Retinal pigment epithelial cell (primary cell): ENCODE measurements at regions not wholly inside any gene's neighbourhood (a gene's known extent, or its start where the extent isn't known, plus 50 kb on each side); places are given as distances from the start of the nearest gene placed in this dataset.

ENCODE experiments used
- DNase-seq: peaks from one replicate; pipeline ENCODE4 v3.0.0-alpha.2; 2010; ENCODE audit warnings: low read depth
- H3K4me3 ChIP-seq: 2 replicates; pipeline ENCODE4 v1.5.1; 2011; ENCODE audit warnings: mild to moderate bottlenecking, low read length, control low read depth, moderate library complexity
- CTCF ChIP-seq: conservative IDR thresholded peaks from 2 replicates; pipeline ENCODE4 v1.5.1; 2011; ENCODE audit warnings: low read depth, low read length, control low read depth, inconsistent platforms

GRCh38 chr9:118306801-118307200, 602.6 kb downstream of the TLR4 start:
- TF ChIP-seq CTCF: no peak
- no peak overlapping the region for H3K4me3 ChIP-seq
- DNase-seq: no peak

DNA sequence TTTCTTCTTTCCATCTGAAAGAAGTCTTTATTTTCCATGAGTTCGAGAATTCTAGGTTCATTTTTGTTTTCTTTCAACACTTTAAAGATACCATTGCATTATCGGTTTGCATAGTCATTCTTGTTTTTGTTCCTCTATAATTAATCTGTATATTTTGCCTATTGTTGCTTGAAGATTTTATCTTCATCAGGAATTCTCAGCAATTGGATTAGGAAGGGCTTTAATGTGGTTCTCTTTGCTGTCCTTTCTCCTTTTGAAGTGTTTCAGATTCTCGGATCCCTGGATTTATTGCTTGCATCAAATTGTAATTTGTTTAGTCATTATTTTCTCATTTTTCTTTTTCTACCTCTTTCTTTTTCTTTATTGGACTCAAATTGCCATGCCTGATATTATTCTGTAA, 609.8 kb downstream of the TLR4 start:
- H3K4me3 ChIP-seq: no peak overlapping the region
- TF ChIP-seq CTCF: no peak
- DNase-seq: no peak

- H3K4me3 ChIP-seq: no peak overlapping the region
- TF ChIP-seq CTCF: no peak
- no peak for DNase-seq
These were observed 612.7 kb downstream of the TLR4 start for GRCh38 chr9:118316831-118317343.

DNA sequence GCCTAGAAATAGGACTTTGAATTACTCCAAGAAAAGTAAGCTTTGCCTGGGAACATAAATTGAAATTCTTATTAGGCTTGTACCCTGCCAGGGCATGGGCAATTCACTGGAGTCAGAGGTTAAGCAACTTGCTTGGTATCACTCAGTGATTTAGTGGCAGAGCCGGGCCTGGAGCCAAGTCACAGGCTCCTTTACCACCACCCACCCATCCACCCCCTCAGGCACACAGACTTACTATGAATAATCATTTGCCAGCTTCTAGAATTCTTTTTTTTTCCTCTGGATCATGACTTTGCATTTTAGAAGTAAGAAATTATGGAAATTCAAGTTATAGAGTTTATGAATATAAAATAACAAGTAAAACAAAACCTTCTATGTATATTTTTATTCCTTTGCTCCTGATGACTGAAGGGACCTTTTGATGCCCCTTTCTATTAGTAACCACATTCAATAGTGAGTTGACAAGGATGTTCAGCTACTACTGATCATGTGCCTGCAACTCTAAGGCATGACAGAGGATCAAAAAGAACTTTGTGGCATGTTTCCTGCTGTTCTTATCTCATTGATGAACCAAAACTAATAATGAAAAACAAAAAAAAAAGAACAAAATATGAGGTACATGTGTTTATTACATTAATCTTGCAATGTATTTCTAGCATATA, 614.7 kb downstream of the TLR4 start:
- H3K4me3 ChIP-seq: no peak overlapping the region
- TF ChIP-seq CTCF: no peak
- peak; percentile 80 for DNase-seq

GRCh38 chr9:118321788-118322187, 617.6 kb downstream of the TLR4 start:
- TF ChIP-seq CTCF: no peak
- DNase-seq: no peak

GRCh38 chr9:118324706-118325105, 620.5 kb downstream of the TLR4 start:
- no peak overlapping the region for H3K4me3 ChIP-seq
- TF ChIP-seq CTCF: no peak
- DNase-seq: no peak

More at GRCh38 chr9:118321788-118322187, 617.6 kb downstream of the TLR4 start:
- H3K4me3 ChIP-seq: no peak overlapping the region

- TF ChIP-seq CTCF: no peak
These were observed 621.6 kb downstream of the TLR4 start for GRCh38 chr9:118325757-118326156.

More at GRCh38 chr9:118325757-118326156, 621.6 kb downstream of the TLR4 start:
- DNase-seq: no peak
- no peak overlapping the region for H3K4me3 ChIP-seq
